ENCODE measurements at regions not wholly inside any gene's neighbourhood (a gene's known extent, or its start where the extent isn't known, plus 50 kb on each side); places are given as distances from the start of the nearest gene placed in this dataset.

GRCh38 chr5:135662683-135663082 lies 83.9 kb upstream of the CXCL14 start:
- no peak overlapping the region for H3K23ac ChIP-seq (ENCODE audit: insufficient read length)
- no peak overlapping the region for H2BK20ac ChIP-seq (ENCODE audit: low read length)
- CTCF ChIA-PET (ENCODE audit: partially characterized antibody) = interaction anchor here (0.6 to 3.2 kb wide), 20 partner anchors 10 to 172 kb away, joined by 3 to 12 read pairs (median 4); partner anchors contain the start of gene SLC25A48
- H2AK5ac ChIP-seq (ENCODE audit: low read depth, low read length) = no peak overlapping the region
- FAIRE-seq (peak; percentile 7), DNase-seq (ENCODE audit: low read depth in 1 of 2, low spot score in 2 of 2) (no peak)
- POLR2A ChIA-PET (ENCODE audit: partially characterized antibody) = no interaction called here
- peaks cover 6 to 12% of the 10 kb centered on the region in 2 experiments; a peak in 2 of 4 replicates for H3K9me3 ChIP-seq (ENCODE audit: insufficient read depth in 2 of 2, low read depth in 1 of 2, low read length in 1 of 2)
- no peak overlapping the region for H3K4me2 ChIP-seq (ENCODE audit: insufficient read depth in 1 of 2, low read depth in 2 of 2, low read length in 2 of 2)
- no peak overlapping the region for H4K91ac ChIP-seq (replicated peaks; ENCODE audit: insufficient read length, low read length)
- H3K4me1 ChIP-seq (replicated peaks in 1 of 4; ENCODE audit: control insufficient read depth in 3 of 4, insufficient read depth in 4 of 4, low read length in 3 of 4) = peaks cover 0 to 5% (median 0%) of the 10 kb centered on the region in 4 experiments; a peak in 2 of 7 replicates
- H2BK12ac ChIP-seq (ENCODE audit: low read depth, low read length) = no peak overlapping the region
- WGBS, 2 experiments (ENCODE audit: extremely low coverage in 1 of 2, insufficient coverage in 1 of 2, insufficient read length in 1 of 2, insufficient replicate concordance in 2 of 2, low coverage in 1 of 2, low lambda C conversion rate in 2 of 2, missing lambda C conversion rate in 1 of 2) = 85% methylated on average over 3 of the region's 3 CpGs; no CpG with 5 or more reads in 1 of the 2 experiments
- TF ChIP-seq CTBP2 (IDR thresholded peaks at IDR 0.05; ENCODE audit: borderline replicate concordance, insufficient read depth, insufficient read length, low read length) (no peak), CTCF (IDR thresholded peaks at IDR 0.05; ENCODE audit: control extremely low read depth in 1 of 3, insufficient read depth in 1 of 3, low read depth in 1 of 3, low read length in 3 of 3) (peak in 2 of 3 experiments; percentile 15 to 48; a peak in 2 of 4 replicates), TEAD4 (IDR thresholded peaks at IDR 0.05; ENCODE audit: low read depth, low read length) (peak; percentile 57; the same call in 1 of the 2 replicates), BACH1 (IDR thresholded peaks at IDR 0.05; ENCODE audit: low read length) (no peak), RAD21 (IDR thresholded peaks at IDR 0.05 in 1 of 2, conservative IDR thresholded peaks at IDR 0.05 in 1 of 2; ENCODE audit: low read depth in 2 of 2, low read length in 2 of 2) (peak in 1 of 2 experiments; percentile 8; a peak in 2 of 4 replicates)
- no peaks in the 10 kb centered on the region for H3K27me3 ChIP-seq (replicated peaks in 1 of 4; ENCODE audit: control insufficient read depth in 3 of 4, extremely low read depth in 1 of 4, insufficient read depth in 3 of 4, low read length in 3 of 4)
- no peaks in the 10 kb centered on the region for H3K23me2 ChIP-seq (ENCODE audit: low read depth, low read length)
- H3K79me1 ChIP-seq (ENCODE audit: low read depth, low read length) = no peaks in the 10 kb centered on the region
- no peaks in the 10 kb centered on the region for H3K79me2 ChIP-seq (ENCODE audit: control insufficient read depth in 1 of 2, insufficient read depth in 2 of 2, low read length in 2 of 2)
- no peak overlapping the region for H2BK5ac ChIP-seq (ENCODE audit: low read depth, low read length)
- no peaks in the 10 kb centered on the region; a peak in 1 of 8 replicates for H3K36me3 ChIP-seq (ENCODE audit: control insufficient read depth in 2 of 4, insufficient read depth in 4 of 4, low read length in 3 of 4)
- no peak overlapping the region for H3K14ac ChIP-seq (ENCODE audit: insufficient read length)
- H3K4me3 ChIP-seq (ENCODE audit: extremely low read depth in 1 of 4, insufficient read depth in 2 of 4, low read depth in 3 of 4, low read length in 4 of 4) = no peak overlapping the region
- H4K5ac ChIP-seq (ENCODE audit: insufficient read length, low read depth, low read length) = no peak overlapping the region
- H3K27ac ChIP-seq (ENCODE audit: low read depth, low read length) = no peak overlapping the region
- no peak overlapping the region for H3K18ac ChIP-seq (ENCODE audit: extremely low read depth, low read length)
- no peak overlapping the region for H2BK120ac ChIP-seq (replicated peaks; ENCODE audit: low read depth, low read length)
- H2BK15ac ChIP-seq (ENCODE audit: low read length) = no peak overlapping the region
- H4K20me1 ChIP-seq (replicated peaks in 1 of 2; ENCODE audit: control insufficient read depth in 1 of 2, insufficient read depth in 2 of 2, low read length in 2 of 2) = no peaks in the 10 kb centered on the region
- no peak overlapping the region for H3K4ac ChIP-seq (replicated peaks; ENCODE audit: insufficient read length, low read depth, low read length)
- H3K9ac ChIP-seq (replicated peaks in 1 of 4; ENCODE audit: extremely low read depth in 1 of 4, low read depth in 3 of 4, low read length in 3 of 4) = no peak overlapping the region
- H2AFZ ChIP-seq (ENCODE audit: low read length) = no peak overlapping the region
- no peak overlapping the region for H4K8ac ChIP-seq (ENCODE audit: extremely low read depth, insufficient read depth, low read length)
- no peak overlapping the region for H3K56ac ChIP-seq (replicated peaks; ENCODE audit: insufficient read length, low read depth, low read length)

Measured in H1 (cell line).